Common myeloid progenitor, CD34-positive (primary cell): ENCODE measurements at regions not wholly inside any gene's neighbourhood (a gene's known extent, or its start where the extent isn't known, plus 50 kb on each side); places are given as distances from the start of the nearest gene placed in this dataset.
"Not testable (repeated sequence)": the region's sequence is repeated elsewhere in the genome, so short reads cannot be mapped to it uniquely, and the experiment has no call there.

Source experiments
- CTCF ChIA-PET: fragments of 350-600 bp; sonication (Branson Sonifier 250); formaldehyde crosslinking; loops from one replicate; lab custom pipeline; 2021; ENCODE audit warnings: antibody characterized with exemption; lab: Charles Lee
- POLR2A ChIA-PET: fragments of 350-600 bp; sonication (Branson Sonifier 250); formaldehyde crosslinking; loops from one replicate; lab custom pipeline; 2021; ENCODE audit warnings: antibody characterized with exemption; lab: Charles Lee
- DNase-seq, 3 donors: peaks; one replicate each; pipeline versions ENCODE4 v3.0.0 to v3.0.0-alpha.2; 2013
- H3K27ac ChIP-seq, 2 experiments: 1 replicate in 1 of 2; 2 replicates in 1 of 2; pipeline ENCODE4 v1.7.0; 2013; ENCODE audit warnings: inconsistent platforms in 2 of 2, low read length in 2 of 2, mild to moderate bottlenecking in 2 of 2, low read depth in 1 of 2, moderate library complexity in 1 of 2; ENCODE audit not compliant: severe bottlenecking in 2 of 2, insufficient read depth in 1 of 2, poor library complexity in 1 of 2
- H3K27me3 ChIP-seq, 5 experiments: replicated peaks in 2 of 5; 1 replicate in 3 of 5; 2 replicates in 2 of 5; pipeline versions ENCODE4 v1.6.1 to v1.7.0; 2013; ENCODE audit warnings: low read length in 4 of 5, mild to moderate bottlenecking in 2 of 5, moderate library complexity in 2 of 5, inconsistent platforms in 1 of 5; ENCODE audit not compliant: insufficient read depth in 5 of 5, control insufficient read depth in 4 of 5
- H3K36me3 ChIP-seq, 4 experiments: 1 replicate in 2 of 4; 2 replicates in 2 of 4; pipeline versions ENCODE4 v1.6.1 to v1.7.0; 2013; ENCODE audit warnings: low read length in 3 of 4, control low read depth in 1 of 4, mild to moderate bottlenecking in 1 of 4; ENCODE audit not compliant: control insufficient read depth in 4 of 4, insufficient read depth in 4 of 4
- H3K4me1 ChIP-seq, 4 experiments: 1 replicate in 3 of 4; 2 replicates in 1 of 4; pipeline versions ENCODE4 v1.6.1 to v1.7.1; 2013; ENCODE audit warnings: low read length in 3 of 4, mild to moderate bottlenecking in 3 of 4, control low read depth in 1 of 4, inconsistent platforms in 1 of 4, moderate library complexity in 1 of 4; ENCODE audit not compliant: control insufficient read depth in 4 of 4, insufficient read depth in 4 of 4; ENCODE audit errors: control extremely low read depth in 1 of 4
- H3K4me3 ChIP-seq, 7 experiments: 1 replicate in 4 of 7; 2 replicates in 3 of 7; pipeline versions ENCODE4 v1.5.1 to v1.7.0; 2013; ENCODE audit warnings: mild to moderate bottlenecking in 7 of 7, low read length in 6 of 7, moderate library complexity in 6 of 7, inconsistent platforms in 2 of 7, low read depth in 2 of 7, control low read depth in 1 of 7; ENCODE audit not compliant: insufficient read depth in 4 of 7, control insufficient read depth in 1 of 7; ENCODE audit errors: extremely low read depth in 1 of 7
- H3K9me3 ChIP-seq, 5 experiments: 1 replicate in 4 of 5; 2 replicates in 1 of 5; pipeline versions ENCODE4 v1.6.1 to v1.7.1; 2013; ENCODE audit warnings: low read length in 4 of 5, mild to moderate bottlenecking in 2 of 5, inconsistent platforms in 1 of 5, low read depth in 1 of 5, moderate library complexity in 1 of 5; ENCODE audit not compliant: control insufficient read depth in 4 of 5, insufficient read depth in 2 of 5; ENCODE audit errors: control extremely low read depth in 1 of 5
- WGBS: methylation state at CpG from one replicate; pipeline ENCODE4 v1.1.5; 2013; ENCODE audit not compliant: insufficient coverage; 5-methylcytosine and 5-hydroxymethylcytosine counted together

- WGBS: no CpG with 5 or more reads among the region's 1 CpG
- POLR2A ChIA-PET: no interaction called here
Measured at GRCh38 chr5:30453168-30453567, 740.3 kb upstream of the CDH6 start.

GRCh38 chr5:30450153-30450552 is 743.3 kb upstream of the CDH6 start:
- H3K36me3 ChIP-seq: no peaks in the 10 kb centered on the region
- no peak for DNase-seq
- no peaks in the 10 kb centered on the region for H3K4me1 ChIP-seq
- no peak overlapping the region for H3K27ac ChIP-seq
- ChIA-PET POLR2A (no interaction called here), CTCF (no interaction called here)
- no peak overlapping the region for H3K4me3 ChIP-seq
- WGBS: no CpG with 5 or more reads among the region's 1 CpG
- H3K27me3 ChIP-seq: no peaks in the 10 kb centered on the region
- H3K9me3 ChIP-seq: peaks cover 0 to 2% (median 0%) of the 10 kb centered on the region in 5 experiments

More at GRCh38 chr5:30453168-30453567, 740.3 kb upstream of the CDH6 start:
- Histone ChIP-seq H3K27me3 (no peaks in the 10 kb centered on the region), H3K4me3 (no peak overlapping the region), H3K4me1 (no peaks in the 10 kb centered on the region), H3K9me3 (no peaks in the 10 kb centered on the region), H3K36me3 (no peaks in the 10 kb centered on the region), H3K27ac (no peak overlapping the region)
- CTCF ChIA-PET: interaction anchor here (0.8 to 1.8 kb wide), 2 partner anchors 15 to 20 kb away, joined by 3 to 4 read pairs; no protein-coding TSS in a partner anchor
- DNase-seq: no peak

GRCh38 chr5:30447431-30447830 is 746.1 kb upstream of the CDH6 start:
- Histone ChIP-seq H3K27me3 (no peaks in the 10 kb centered on the region), H3K9me3 (peaks cover 0 to 2% (median 0%) of the 10 kb centered on the region in 5 experiments), H3K4me1 (no peaks in the 10 kb centered on the region), H3K4me3 (no peak overlapping the region), H3K27ac (no peak overlapping the region), H3K36me3 (no peaks in the 10 kb centered on the region)
- POLR2A ChIA-PET: no interaction called here
- no peak for DNase-seq
- WGBS: 100% methylated on average over 2 of the region's 3 CpGs
- CTCF ChIA-PET: no interaction called here

- H3K9me3 ChIP-seq: peaks cover 0 to 2% (median 0%) of the 10 kb centered on the region in 5 experiments
- no peak overlapping the region for H3K27ac ChIP-seq
- no peaks in the 10 kb centered on the region for H3K4me1 ChIP-seq
- WGBS: no CpG with 5 or more reads among the region's 1 CpG
- no peaks in the 10 kb centered on the region for H3K27me3 ChIP-seq
- POLR2A ChIA-PET: no interaction called here
- CTCF ChIA-PET: no interaction called here
- H3K36me3 ChIP-seq: no peaks in the 10 kb centered on the region
- DNase-seq: no peak
- no peak overlapping the region for H3K4me3 ChIP-seq
Measured at GRCh38 chr5:30446456-30446855, 747.0 kb upstream of the CDH6 start.

GRCh38 chr5:30438785-30439184 is 754.7 kb upstream of the CDH6 start:
- Histone ChIP-seq H3K36me3 (no peaks in the 10 kb centered on the region), H3K9me3 (peaks cover 0 to 23% (median 5%) of the 10 kb centered on the region in 5 experiments), H3K27me3 (no peaks in the 10 kb centered on the region), H3K4me3 (no peak overlapping the region), H3K4me1 (no peaks in the 10 kb centered on the region), H3K27ac (no peak overlapping the region)
- ChIA-PET CTCF (no interaction called here), POLR2A (no interaction called here)
- no peak for DNase-seq
- no CpG with 5 or more reads among the region's 1 CpG for WGBS

GRCh38 chr5:30436691-30437090 is 756.8 kb upstream of the CDH6 start:
- no peak overlapping the region for H3K4me3 ChIP-seq
- H3K27me3 ChIP-seq: no peaks in the 10 kb centered on the region
- WGBS: 0% methylated on average over 2 of the region's 3 CpGs
- ChIA-PET CTCF (no interaction called here), POLR2A (no interaction called here)
- H3K36me3 ChIP-seq: no peaks in the 10 kb centered on the region
- peaks cover 0 to 23% (median 5%) of the 10 kb centered on the region in 5 experiments for H3K9me3 ChIP-seq
- peak; percentile 15 to 77 (median 56) for DNase-seq
- H3K27ac ChIP-seq: no peak overlapping the region
- no peaks in the 10 kb centered on the region for H3K4me1 ChIP-seq

GRCh38 chr5:30428866-30429407 is 764.5 kb upstream of the CDH6 start:
- 97% methylated on average over 12 of the region's 20 CpGs for WGBS
- H3K4me3 ChIP-seq, H3K36me3 ChIP-seq, POLR2A ChIA-PET, DNase-seq, H3K9me3 ChIP-seq, H3K27ac ChIP-seq, H3K4me1 ChIP-seq, H3K27me3 ChIP-seq: not testable (repeated sequence)
- CTCF ChIA-PET: interaction anchor here (0.6 kb wide), 1 partner anchor 23 kb away, joined by 3 read pairs; no protein-coding TSS in a partner anchor
